MCF 10A (cell line): ENCODE measurements at regions not wholly inside any gene's neighbourhood (a gene's known extent, or its start where the extent isn't known, plus 50 kb on each side); places are given as distances from the start of the nearest gene placed in this dataset.

Source experiments
- BruUV-seq: library from RNA; stranded (reverse); fragments of 400-500 nt; replicated peaks from 2 replicates; lab custom pipeline; 2021; lab: Mats Ljungman, UMichigan
- CTCF ChIA-PET: fragments of 300-600 bp; sonication (Branson Sonifier 250); formaldehyde crosslinking; extraction: SDS; loops from one replicate; lab custom pipeline; 2021; ENCODE audit warnings: antibody characterized with exemption, inconsistent platforms; lab: Yijun Ruan, JAX
- POLR2A ChIA-PET: fragments of 300-600, 350-650 bp; sonication (Branson Sonifier 250); formaldehyde crosslinking; extraction: SDS; loops from one replicate; lab custom pipeline; 2020; ENCODE audit warnings: antibody characterized with exemption, inconsistent platforms; lab: Yijun Ruan, JAX
- DNase-seq: peaks from one replicate; pipeline ENCODE4 v3.0.0-alpha.2; 2018; ENCODE audit not compliant: unreplicated experiment
- H3K27ac Mint-ChIP-seq: one replicate; pipeline ENCODE4 v1.8.0; 2022; ENCODE audit warnings: mild to moderate bottlenecking, low read depth, mixed read lengths; ENCODE audit not compliant: unreplicated experiment
- H3K27me3 Mint-ChIP-seq: one replicate; pipeline ENCODE4 v1.8.0; 2022; ENCODE audit warnings: mixed read lengths; ENCODE audit not compliant: insufficient read depth, unreplicated experiment
- H3K36me3 Mint-ChIP-seq: one replicate; pipeline ENCODE4 v1.8.0; 2022; ENCODE audit warnings: mild to moderate bottlenecking, moderate library complexity, mixed read lengths; ENCODE audit not compliant: insufficient read depth, unreplicated experiment
- H3K4me1 Mint-ChIP-seq: one replicate; pipeline ENCODE4 v1.8.0; 2022; ENCODE audit warnings: mixed read lengths; ENCODE audit not compliant: insufficient read depth, unreplicated experiment
- H3K4me3 Mint-ChIP-seq: one replicate; pipeline ENCODE4 v1.8.0; 2022; ENCODE audit warnings: mild to moderate bottlenecking, moderate library complexity, mixed read lengths; ENCODE audit not compliant: unreplicated experiment
- H3K9me3 Mint-ChIP-seq: one replicate; pipeline ENCODE4 v1.8.0; 2022; ENCODE audit warnings: mixed read lengths; ENCODE audit not compliant: unreplicated experiment
- intact Hi-C: fragments of 100-400 bp; cut with micrococcal nuclease; formaldehyde crosslinking; loops from 2 replicates; pipeline ENCODE4 v1.14.1; 2022
- TF ChIP-seq, protein P1 (sequence below): fragments of 200-600 bp; IDR thresholded peaks from one replicate; pipeline ENCODE4 v1.8.0; 2022; ENCODE audit warnings: antibody characterized with exemption, mild to moderate bottlenecking; ENCODE audit not compliant: unreplicated experiment

GRCh38 chr15:29934251-29934650, 112.0 kb upstream of the TJP1 start:
- CTCF ChIA-PET, result interaction anchor here (0.5 to 4.4 kb wide), 5 partner anchors 9 to 186 kb away, joined by 3 to 20 read pairs (median 3); no protein-coding TSS in a partner anchor
- H3K27ac Mint-ChIP-seq, result peak overlapping the region; percentile 68
- peaks cover 43% of the 10 kb centered on the region for H3K4me1 Mint-ChIP-seq
- peak overlapping the region; percentile 3 for H3K4me3 Mint-ChIP-seq
- POLR2A ChIA-PET, result interaction anchor here (0.6 to 5.9 kb wide), 16 partner anchors 9 to 197 kb away, joined by 3 to 76 read pairs (median 4); partner anchors contain the start of gene TJP1
- BruUV-seq, result no TSS peak
- intact Hi-C loops, result no loop called here
- no peaks in the 10 kb centered on the region for H3K27me3 Mint-ChIP-seq
- TF ChIP-seq, protein P1, sequence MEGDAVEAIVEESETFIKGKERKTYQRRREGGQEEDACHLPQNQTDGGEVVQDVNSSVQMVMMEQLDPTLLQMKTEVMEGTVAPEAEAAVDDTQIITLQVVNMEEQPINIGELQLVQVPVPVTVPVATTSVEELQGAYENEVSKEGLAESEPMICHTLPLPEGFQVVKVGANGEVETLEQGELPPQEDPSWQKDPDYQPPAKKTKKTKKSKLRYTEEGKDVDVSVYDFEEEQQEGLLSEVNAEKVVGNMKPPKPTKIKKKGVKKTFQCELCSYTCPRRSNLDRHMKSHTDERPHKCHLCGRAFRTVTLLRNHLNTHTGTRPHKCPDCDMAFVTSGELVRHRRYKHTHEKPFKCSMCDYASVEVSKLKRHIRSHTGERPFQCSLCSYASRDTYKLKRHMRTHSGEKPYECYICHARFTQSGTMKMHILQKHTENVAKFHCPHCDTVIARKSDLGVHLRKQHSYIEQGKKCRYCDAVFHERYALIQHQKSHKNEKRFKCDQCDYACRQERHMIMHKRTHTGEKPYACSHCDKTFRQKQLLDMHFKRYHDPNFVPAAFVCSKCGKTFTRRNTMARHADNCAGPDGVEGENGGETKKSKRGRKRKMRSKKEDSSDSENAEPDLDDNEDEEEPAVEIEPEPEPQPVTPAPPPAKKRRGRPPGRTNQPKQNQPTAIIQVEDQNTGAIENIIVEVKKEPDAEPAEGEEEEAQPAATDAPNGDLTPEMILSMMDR, result no peak
- DNase-seq, result peak; percentile 75
- H3K9me3 Mint-ChIP-seq, result no peaks in the 10 kb centered on the region
- H3K36me3 Mint-ChIP-seq, result peaks cover 7% of the 10 kb centered on the region

- Mint-ChIP-seq H3K27me3 (no peaks in the 10 kb centered on the region), H3K36me3 (peaks cover 7% of the 10 kb centered on the region), H3K4me3 (no peak overlapping the region), H3K27ac (peak overlapping the region; percentile 68), H3K9me3 (no peaks in the 10 kb centered on the region), H3K4me1 (peaks cover 40% of the 10 kb centered on the region)
- BruUV-seq, result no TSS peak
- intact Hi-C loops, result no loop called here
- POLR2A ChIA-PET, result interaction anchor here (0.5 to 5.9 kb wide), 18 partner anchors 8 to 196 kb away, joined by 3 to 76 read pairs (median 4); partner anchors contain the start of gene TJP1
- DNase-seq, result no peak
- CTCF ChIA-PET, result interaction anchor here (0.5 to 4.4 kb wide), 5 partner anchors 8 to 185 kb away, joined by 3 to 20 read pairs (median 3); no protein-coding TSS in a partner anchor
- TF ChIP-seq, protein P1, result no peak
These were observed 111.0 kb upstream of the TJP1 start for GRCh38 chr15:29933042-29933803.

DNA sequence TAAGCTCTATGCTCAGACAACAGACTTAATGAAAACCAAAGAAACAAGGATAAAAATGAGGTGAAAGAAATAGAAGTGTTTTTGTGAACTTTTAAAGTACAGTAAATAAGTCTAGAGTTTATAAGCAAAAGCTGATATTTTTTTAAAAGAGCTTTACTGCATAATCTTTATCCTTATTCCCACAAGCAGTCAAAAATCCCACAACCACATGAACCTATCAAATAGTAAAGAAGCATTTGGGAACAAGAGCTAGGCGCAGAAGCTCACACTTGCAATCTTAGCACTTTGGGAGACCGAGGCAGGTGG, 103.8 kb upstream of the TJP1 start:
- Mint-ChIP-seq H3K9me3 (no peaks in the 10 kb centered on the region), H3K27ac (no peak overlapping the region), H3K4me3 (no peak overlapping the region), H3K4me1 (peaks cover 22% of the 10 kb centered on the region), H3K27me3 (no peaks in the 10 kb centered on the region), H3K36me3 (no peaks in the 10 kb centered on the region)
- TF ChIP-seq, protein P1, result no peak
- intact Hi-C loops, result no loop called here
- CTCF ChIA-PET, result interaction anchor here (0.6 to 3.5 kb wide), 27 partner anchors 9 to 191 kb away, joined by 3 to 27 read pairs (median 4); no protein-coding TSS in a partner anchor
- POLR2A ChIA-PET, result interaction anchor here (0.5 to 5.1 kb wide), 12 partner anchors 8 to 121 kb away, joined by 3 to 59 read pairs (median 4); partner anchors contain the start of gene TJP1
- DNase-seq, result no peak
- no TSS peak for BruUV-seq
